Activated T-cell treated with anti-CD3 and anti-CD28 coated beads for 24 hours (primary cell): ENCODE measurements at regions not wholly inside any gene's neighbourhood (a gene's known extent, or its start where the extent isn't known, plus 50 kb on each side); places are given as distances from the start of the nearest gene placed in this dataset.

Source experiments
- DNase-seq: peaks from one replicate; pipeline ENCODE4 v3.0.0-alpha.2; 2020; ENCODE audit warnings: low read depth

GRCh38 chr18:54769526-54770464 lies 58.5 kb upstream of the RAB27B start:
- no peak for DNase-seq

GRCh38 chr18:54772056-54772455 lies 56.2 kb upstream of the RAB27B start:
- DNase-seq, result no peak

- no peak for DNase-seq
These were observed 53.9 kb upstream of the RAB27B start for GRCh38 chr18:54774423-54774822.

GRCh38 chr18:54774981-54775665 lies 53.2 kb upstream of the RAB27B start:
- DNase-seq, result no peak

- no peak for DNase-seq
These were observed 52.6 kb upstream of the RAB27B start for GRCh38 chr18:54775686-54776085.

GRCh38 chr18:54776282-54776977 lies 51.8 kb upstream of the RAB27B start:
- DNase-seq, result no peak

- DNase-seq, result no peak
These were observed 51.0 kb upstream of the RAB27B start for GRCh38 chr18:54777118-54777791.

- no peak for DNase-seq
These were observed 50.3 kb upstream of the RAB27B start for GRCh38 chr18:54777989-54778388.
